ENCODE measurements at regions not wholly inside any gene's neighbourhood (a gene's known extent, or its start where the extent isn't known, plus 50 kb on each side); places are given as distances from the start of the nearest gene placed in this dataset.

- H3K9me3 ChIP-seq (replicated peaks) = no peaks in the 10 kb centered on the region
- no peaks in the 10 kb centered on the region; the same call in 1 of the 2 replicates for H3K27me3 ChIP-seq (replicated peaks)
- H3K27ac ChIP-seq = no peak overlapping the region
- DNase-seq (ENCODE audit: low read depth in 1 of 2, low spot score in 2 of 2) = no peak
- no peak overlapping the region for H3K4me3 ChIP-seq
- 0 out of 2 replicates have a peak, but pooled peaks cover 4% of the 10 kb centered on the region for H3K4me1 ChIP-seq (replicated peaks)
- no peaks in the 10 kb centered on the region for H3K36me3 ChIP-seq
Observed at GRCh38 chr10:61356354-61356753, 96.8 kb downstream of the TMEM26 start.

- H3K36me3 ChIP-seq = no peaks in the 10 kb centered on the region
- no peak overlapping the region for H3K4me3 ChIP-seq
- H3K27me3 ChIP-seq (replicated peaks) = no peaks in the 10 kb centered on the region; the same call in 1 of the 2 replicates
- no peak for DNase-seq (ENCODE audit: low read depth in 1 of 2, low spot score in 2 of 2)
- H3K27ac ChIP-seq = no peak overlapping the region
- H3K4me1 ChIP-seq (replicated peaks) = 0 out of 2 replicates have a peak, but pooled peaks cover 4% of the 10 kb centered on the region
- no peaks in the 10 kb centered on the region for H3K9me3 ChIP-seq (replicated peaks)
Observed at GRCh38 chr10:61355211-61355610, 98.0 kb downstream of the TMEM26 start.

- no peaks in the 10 kb centered on the region for H3K9me3 ChIP-seq (replicated peaks)
- H3K36me3 ChIP-seq = no peaks in the 10 kb centered on the region
- H3K4me1 ChIP-seq (replicated peaks) = 0 out of 2 replicates have a peak, but pooled peaks cover 4% of the 10 kb centered on the region
- H3K4me3 ChIP-seq = no peak overlapping the region
- no peak overlapping the region for H3K27ac ChIP-seq
- no peak for DNase-seq (ENCODE audit: low read depth in 1 of 2, low spot score in 2 of 2)
- H3K27me3 ChIP-seq (replicated peaks) = no peaks in the 10 kb centered on the region; the same call in 1 of the 2 replicates
Observed at GRCh38 chr10:61354401-61354975, 98.7 kb downstream of the TMEM26 start.

- no peak for DNase-seq (ENCODE audit: low read depth in 1 of 2, low spot score in 2 of 2)
Observed at GRCh38 chr10:61350794-61351193, 102.4 kb downstream of the TMEM26 start.

GRCh38 chr10:61350068-61350467 is 103.1 kb downstream of the TMEM26 start:
- Histone ChIP-seq H3K27ac (no peak overlapping the region), H3K4me3 (no peak overlapping the region), H3K27me3 (replicated peaks) (0 out of 2 replicates have a peak, but pooled peaks cover 5% of the 10 kb centered on the region), H3K36me3 (no peaks in the 10 kb centered on the region), H3K9me3 (replicated peaks) (no peaks in the 10 kb centered on the region; the same call in 1 of the 2 replicates), H3K4me1 (replicated peaks) (0 out of 2 replicates have a peak, but pooled peaks cover 4% of the 10 kb centered on the region)
- DNase-seq (ENCODE audit: low read depth in 1 of 2, low spot score in 2 of 2) = no peak

More at GRCh38 chr10:61350794-61351193, 102.4 kb downstream of the TMEM26 start:
- no peak overlapping the region for H3K27ac ChIP-seq
- 0 out of 2 replicates have a peak, but pooled peaks cover 4% of the 10 kb centered on the region for H3K4me1 ChIP-seq (replicated peaks)
- H3K4me3 ChIP-seq = no peak overlapping the region
- H3K36me3 ChIP-seq = no peaks in the 10 kb centered on the region
- H3K27me3 ChIP-seq (replicated peaks) = 0 out of 2 replicates have a peak, but pooled peaks cover 5% of the 10 kb centered on the region
- no peaks in the 10 kb centered on the region; the same call in 1 of the 2 replicates for H3K9me3 ChIP-seq (replicated peaks)

DNA sequence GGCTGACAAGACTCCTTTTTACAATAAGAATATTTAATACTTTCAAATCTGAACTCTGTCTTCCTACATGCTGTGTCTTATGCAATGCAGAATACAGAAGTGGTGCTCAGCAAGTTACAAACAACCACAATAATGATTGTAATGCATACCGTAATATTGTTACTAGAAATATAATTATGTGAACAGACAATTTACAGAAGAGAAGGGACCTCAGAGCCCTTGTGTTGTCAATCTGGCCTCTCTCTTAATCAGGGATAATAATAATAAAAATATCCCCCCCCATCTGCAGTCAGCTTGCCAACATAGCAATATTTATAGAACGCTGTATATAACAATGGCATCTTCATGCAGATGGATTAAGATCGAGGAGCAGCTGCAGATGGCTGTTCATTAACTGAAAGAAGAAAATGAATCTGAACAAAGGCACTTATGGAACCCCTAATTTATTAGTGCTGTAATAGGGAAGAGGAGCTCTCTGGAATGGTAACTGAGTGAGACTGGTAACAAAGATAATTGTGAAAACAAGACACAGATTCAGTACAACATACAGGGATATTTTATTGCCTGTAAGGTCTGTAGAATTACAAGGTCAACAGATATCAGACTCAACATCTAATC is 106.3 kb downstream of the TMEM26 start:
- Histone ChIP-seq H3K27me3 (replicated peaks) (0 out of 2 replicates have a peak, but pooled peaks cover 5% of the 10 kb centered on the region), H3K9me3 (replicated peaks) (no peaks in the 10 kb centered on the region; the same call in 1 of the 2 replicates), H3K27ac (no peak overlapping the region), H3K4me3 (no peak overlapping the region), H3K4me1 (replicated peaks) (no peaks in the 10 kb centered on the region), H3K36me3 (no peaks in the 10 kb centered on the region)
- DNase-seq (ENCODE audit: low read depth in 1 of 2, low spot score in 2 of 2) = no peak

DNA sequence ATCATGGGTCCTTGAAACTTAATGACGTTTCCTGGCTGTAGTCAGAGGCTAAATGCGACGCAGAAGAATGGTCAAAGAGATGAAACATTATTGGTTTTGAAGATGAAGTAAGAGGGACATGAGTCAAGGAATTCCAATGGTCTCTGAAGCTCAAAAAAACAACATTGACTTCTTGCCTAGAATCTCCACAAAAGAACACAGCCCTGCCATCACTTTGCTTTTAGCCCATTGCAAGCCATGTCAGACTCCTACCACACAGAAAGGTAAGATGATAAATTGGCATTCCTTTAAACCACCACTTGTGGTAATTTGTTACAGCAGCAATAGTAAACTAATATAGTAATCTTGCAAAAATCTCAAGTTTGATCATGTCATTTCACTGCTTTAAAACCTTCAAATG is 109.4 kb downstream of the TMEM26 start:
- 0 out of 2 replicates have a peak, but pooled peaks cover 5% of the 10 kb centered on the region for H3K27me3 ChIP-seq (replicated peaks)
- DNase-seq (ENCODE audit: low read depth in 1 of 2, low spot score in 2 of 2) = no peak
- H3K4me1 ChIP-seq (replicated peaks) = no peaks in the 10 kb centered on the region
- no peak overlapping the region for H3K4me3 ChIP-seq
- no peak overlapping the region for H3K27ac ChIP-seq
- H3K9me3 ChIP-seq (replicated peaks) = no peaks in the 10 kb centered on the region
- no peaks in the 10 kb centered on the region for H3K36me3 ChIP-seq

DNA sequence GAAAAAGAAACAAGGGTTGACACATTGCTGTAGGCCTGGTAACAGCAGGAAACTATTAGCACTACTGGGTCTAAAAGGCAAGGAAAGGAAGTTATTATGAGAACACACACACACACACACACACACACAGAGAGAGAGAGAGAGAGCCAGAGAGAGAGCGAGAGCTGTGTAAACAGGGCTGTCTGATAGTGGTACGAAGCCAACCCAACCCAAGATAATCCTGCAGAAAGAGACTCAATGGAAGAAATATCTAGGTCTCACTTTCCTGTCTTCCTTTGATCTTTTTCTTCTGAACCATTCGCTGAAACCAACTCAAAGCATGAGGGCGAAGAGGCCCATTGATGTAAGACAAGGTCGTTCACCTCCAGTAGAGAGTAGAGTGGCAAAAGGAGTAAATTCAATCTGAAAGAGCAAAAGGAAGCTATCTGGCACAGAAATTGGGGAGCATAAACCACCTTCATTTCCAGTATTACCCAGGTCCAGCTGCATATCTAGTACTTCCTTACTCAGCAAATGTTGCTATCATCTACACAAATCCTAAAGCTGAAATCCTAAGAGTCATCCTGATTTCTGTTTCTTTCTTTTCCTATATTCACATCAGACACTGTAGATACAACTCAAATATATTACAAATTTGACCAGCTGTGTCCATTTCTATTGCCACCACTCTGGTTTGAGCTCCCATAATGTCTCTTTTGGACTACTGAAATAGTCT is 110.2 kb downstream of the TMEM26 start:
- Histone ChIP-seq H3K27me3 (replicated peaks) (0 out of 2 replicates have a peak, but pooled peaks cover 5% of the 10 kb centered on the region), H3K4me3 (no peak overlapping the region), H3K27ac (no peak overlapping the region), H3K4me1 (replicated peaks) (no peaks in the 10 kb centered on the region), H3K36me3 (no peaks in the 10 kb centered on the region), H3K9me3 (replicated peaks) (no peaks in the 10 kb centered on the region)
- no peak for DNase-seq (ENCODE audit: low read depth in 1 of 2, low spot score in 2 of 2)

GRCh38 chr10:61341008-61341407 is 112.2 kb downstream of the TMEM26 start:
- Histone ChIP-seq H3K27me3 (replicated peaks) (no peaks in the 10 kb centered on the region), H3K4me1 (replicated peaks) (no peaks in the 10 kb centered on the region), H3K9me3 (replicated peaks) (no peaks in the 10 kb centered on the region), H3K36me3 (no peaks in the 10 kb centered on the region), H3K27ac (no peak overlapping the region), H3K4me3 (no peak overlapping the region)
- no peak for DNase-seq (ENCODE audit: low read depth in 1 of 2, low spot score in 2 of 2)

- no peak overlapping the region for H3K4me3 ChIP-seq
- no peaks in the 10 kb centered on the region for H3K9me3 ChIP-seq (replicated peaks)
- DNase-seq (ENCODE audit: low read depth in 1 of 2, low spot score in 2 of 2) = no peak
- no peaks in the 10 kb centered on the region for H3K27me3 ChIP-seq (replicated peaks)
- H3K27ac ChIP-seq = no peak overlapping the region
- H3K4me1 ChIP-seq (replicated peaks) = no peaks in the 10 kb centered on the region
- H3K36me3 ChIP-seq = no peaks in the 10 kb centered on the region
Observed at GRCh38 chr10:61338146-61338545, 115.0 kb downstream of the TMEM26 start.

- Histone ChIP-seq H3K4me1 (replicated peaks) (no peaks in the 10 kb centered on the region), H3K27ac (no peak overlapping the region), H3K36me3 (no peaks in the 10 kb centered on the region), H3K4me3 (no peak overlapping the region), H3K9me3 (replicated peaks) (no peaks in the 10 kb centered on the region), H3K27me3 (replicated peaks) (no peaks in the 10 kb centered on the region)
- no peak for DNase-seq (ENCODE audit: low read depth in 1 of 2, low spot score in 2 of 2)
Observed at GRCh38 chr10:61337741-61338140, 115.4 kb downstream of the TMEM26 start.

DNA sequence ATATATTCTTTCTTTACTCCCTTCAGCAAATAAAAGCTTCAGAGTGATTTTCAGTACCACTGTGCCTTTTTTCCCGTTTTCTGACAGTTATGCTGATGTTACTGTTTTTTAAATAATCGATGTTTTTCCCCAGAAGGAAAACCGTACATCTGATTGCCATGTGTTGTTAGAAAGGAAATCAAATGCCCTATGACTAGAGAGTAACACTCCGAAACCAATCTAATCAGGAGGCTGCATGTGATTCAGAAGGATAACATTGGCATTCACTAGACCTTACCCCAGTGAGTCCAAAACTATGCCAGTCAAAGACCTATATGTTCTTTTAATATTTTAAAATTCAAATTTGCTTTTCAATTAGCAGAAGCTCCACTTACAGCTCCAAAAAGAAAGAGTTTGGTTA is 116.3 kb downstream of the TMEM26 start:
- no peak for DNase-seq (ENCODE audit: low read depth in 1 of 2, low spot score in 2 of 2)
- Histone ChIP-seq H3K9me3 (replicated peaks) (no peaks in the 10 kb centered on the region), H3K4me1 (replicated peaks) (no peaks in the 10 kb centered on the region), H3K4me3 (no peak overlapping the region), H3K27ac (no peak overlapping the region), H3K27me3 (replicated peaks) (no peaks in the 10 kb centered on the region), H3K36me3 (no peaks in the 10 kb centered on the region)

- no peak overlapping the region for H3K4me3 ChIP-seq
- H3K4me1 ChIP-seq (replicated peaks) = no peaks in the 10 kb centered on the region
- no peaks in the 10 kb centered on the region for H3K9me3 ChIP-seq (replicated peaks)
- H3K27ac ChIP-seq = no peak overlapping the region
- H3K36me3 ChIP-seq = no peaks in the 10 kb centered on the region
- H3K27me3 ChIP-seq (replicated peaks) = no peaks in the 10 kb centered on the region
- DNase-seq (ENCODE audit: low read depth in 1 of 2, low spot score in 2 of 2) = no peak
Observed at GRCh38 chr10:61335359-61335758, 117.8 kb downstream of the TMEM26 start.

GRCh38 chr10:61332581-61332980 is 120.6 kb downstream of the TMEM26 start:
- Histone ChIP-seq H3K9me3 (replicated peaks) (no peaks in the 10 kb centered on the region), H3K27ac (no peak overlapping the region), H3K4me1 (replicated peaks) (no peaks in the 10 kb centered on the region), H3K36me3 (no peaks in the 10 kb centered on the region), H3K27me3 (replicated peaks) (no peaks in the 10 kb centered on the region), H3K4me3 (no peak overlapping the region)
- no peak for DNase-seq (ENCODE audit: low read depth in 1 of 2, low spot score in 2 of 2)
